ENCODE measurements at regions not wholly inside any gene's neighbourhood (a gene's known extent, or its start where the extent isn't known, plus 50 kb on each side); places are given as distances from the start of the nearest gene placed in this dataset.

GRCh38 chr5:54611290-54611951 is 93.9 kb downstream of the SNX18 start:
- no peak for DNase-seq (ENCODE audit: low spot score)

DNA sequence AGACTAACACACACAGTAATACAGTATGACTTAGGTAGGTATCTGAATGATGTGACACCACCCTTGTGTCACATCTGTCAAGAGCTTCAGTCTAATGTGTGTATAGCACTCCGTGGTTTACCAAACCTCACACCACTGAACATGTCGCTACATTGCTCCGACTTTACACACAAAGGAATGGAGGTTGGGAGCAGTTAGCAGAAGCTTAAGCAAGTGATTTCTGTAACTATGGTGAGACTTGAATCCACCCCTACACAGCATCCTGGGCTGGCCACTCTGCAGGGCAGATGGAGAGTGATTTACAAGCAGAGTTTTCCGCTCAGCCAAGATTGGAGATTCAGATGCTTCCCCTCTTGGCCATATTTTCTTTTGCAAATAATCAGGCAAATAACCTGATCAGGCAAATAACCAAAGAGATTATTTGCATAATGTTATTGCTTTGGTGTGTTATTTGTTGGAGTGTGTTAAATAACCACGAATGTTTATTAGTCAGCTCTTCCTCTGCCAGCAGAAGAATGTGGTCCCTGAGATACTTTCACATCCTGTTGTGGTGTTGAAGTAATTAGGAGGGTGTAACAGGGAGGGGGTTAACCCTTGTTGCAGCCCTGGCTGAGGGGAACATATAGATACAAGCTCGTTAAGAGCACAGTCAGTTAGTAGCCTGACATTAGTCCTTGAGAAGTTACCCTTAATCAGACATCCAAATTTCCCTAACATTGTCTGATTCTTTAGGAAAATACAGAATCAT is 92.8 kb downstream of the SNX18 start:
- peak; percentile 69 for DNase-seq (ENCODE audit: low spot score)

DNA sequence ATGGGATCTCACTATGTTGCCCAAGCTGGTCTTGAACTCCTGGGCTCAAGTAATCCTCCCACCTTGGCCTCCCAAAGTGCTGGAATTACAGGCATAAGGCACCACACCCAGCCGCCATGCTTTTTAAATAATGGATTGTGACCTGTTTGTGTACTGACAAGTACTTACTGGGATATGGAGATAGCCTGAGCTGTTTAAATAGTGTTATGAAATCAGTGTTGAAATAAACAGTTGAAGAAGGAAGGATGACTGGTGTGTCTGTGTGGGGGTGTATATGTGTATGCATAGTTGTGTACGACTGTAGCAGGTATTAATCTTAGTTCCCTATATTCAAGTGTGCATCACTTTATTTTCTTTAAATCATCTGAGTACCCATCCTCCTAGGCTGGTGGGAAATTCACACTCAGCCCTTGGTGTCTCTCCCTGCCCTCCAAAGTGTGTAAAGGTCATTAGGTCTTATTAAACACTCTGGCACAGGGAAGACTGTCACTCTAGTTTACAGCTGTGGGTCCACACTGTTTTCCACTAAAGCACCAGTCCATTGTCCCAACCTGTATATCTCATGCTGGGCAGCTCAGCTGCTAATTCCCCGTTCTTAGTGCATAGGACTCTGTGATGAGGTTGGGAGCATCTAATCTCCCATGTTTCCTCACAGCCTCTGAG is 91.0 kb downstream of the SNX18 start:
- DNase-seq (ENCODE audit: low spot score) = no peak

- DNase-seq (ENCODE audit: low spot score) = no peak
These were observed 89.4 kb downstream of the SNX18 start for GRCh38 chr5:54607006-54607405.

- no peak for DNase-seq (ENCODE audit: low spot score)
These were observed 85.8 kb downstream of the SNX18 start for GRCh38 chr5:54603372-54603771.

DNA sequence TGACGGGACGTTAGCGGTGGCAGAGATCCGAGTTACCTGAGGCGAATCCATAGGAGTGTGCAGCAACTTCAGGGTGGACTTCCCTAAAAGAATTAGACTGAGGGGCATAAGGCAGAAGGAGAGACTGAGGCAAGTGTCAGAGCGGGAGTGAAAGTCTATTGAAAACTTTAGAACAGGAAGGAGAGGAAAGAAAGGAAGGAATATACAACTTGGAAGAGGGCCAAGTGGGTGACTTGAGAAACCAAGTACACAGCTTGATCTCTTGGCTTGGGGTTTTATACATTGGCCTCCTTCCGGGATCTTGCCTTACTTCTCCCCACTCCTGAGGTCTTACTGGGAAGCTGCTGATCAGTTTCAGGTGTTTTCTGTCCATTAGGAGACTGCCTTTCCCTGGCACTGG is 84.9 kb downstream of the SNX18 start:
- no peak for DNase-seq (ENCODE audit: low spot score)

DNA sequence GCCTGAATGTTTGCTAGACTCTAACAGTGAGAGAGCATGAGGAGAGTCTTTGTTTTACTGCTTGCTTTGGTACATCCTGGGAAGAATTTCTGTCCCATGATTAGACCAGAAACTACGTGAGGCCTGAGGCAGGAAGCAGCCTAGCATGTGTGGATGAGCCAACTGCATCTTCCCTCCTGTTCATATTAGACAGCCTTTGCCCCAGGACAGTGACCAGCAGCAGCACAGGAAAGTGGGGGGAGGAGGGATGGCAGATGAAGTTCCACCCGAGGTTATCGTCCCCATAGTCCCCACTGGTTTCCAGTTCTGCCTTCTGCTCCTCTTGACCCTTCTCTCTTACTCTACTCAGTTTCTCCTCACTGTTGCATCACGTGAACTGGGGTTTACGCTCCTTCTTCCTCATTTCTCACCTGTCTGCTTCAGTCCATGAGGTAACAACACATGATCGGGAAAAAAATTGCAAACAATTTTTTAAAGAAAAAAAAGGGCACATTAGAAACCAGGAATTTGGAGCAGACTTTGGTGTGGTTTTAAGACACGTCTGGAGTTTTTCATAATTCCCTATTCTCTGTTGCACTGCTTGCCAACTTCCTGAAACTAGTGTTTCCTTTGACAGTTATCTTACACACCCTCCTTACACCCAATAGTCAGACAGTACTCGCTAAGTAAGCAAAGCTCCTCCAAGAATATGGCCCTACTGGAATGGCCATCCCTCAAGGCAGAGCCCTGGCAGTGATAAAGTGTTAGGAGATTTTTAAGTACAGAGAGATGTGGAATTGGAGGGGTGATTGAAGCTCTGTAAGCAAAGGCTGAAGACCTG is 84.1 kb downstream of the SNX18 start:
- DNase-seq (ENCODE audit: low spot score) = no peak

Data from CD4-positive, alpha-beta T cell treated with Interleukin-2 at 100 ng/mL for 4 hours (primary cell).